ENCODE measurements at regions not wholly inside any gene's neighbourhood (a gene's known extent, or its start where the extent isn't known, plus 50 kb on each side); places are given as distances from the start of the nearest gene placed in this dataset.

DNA sequence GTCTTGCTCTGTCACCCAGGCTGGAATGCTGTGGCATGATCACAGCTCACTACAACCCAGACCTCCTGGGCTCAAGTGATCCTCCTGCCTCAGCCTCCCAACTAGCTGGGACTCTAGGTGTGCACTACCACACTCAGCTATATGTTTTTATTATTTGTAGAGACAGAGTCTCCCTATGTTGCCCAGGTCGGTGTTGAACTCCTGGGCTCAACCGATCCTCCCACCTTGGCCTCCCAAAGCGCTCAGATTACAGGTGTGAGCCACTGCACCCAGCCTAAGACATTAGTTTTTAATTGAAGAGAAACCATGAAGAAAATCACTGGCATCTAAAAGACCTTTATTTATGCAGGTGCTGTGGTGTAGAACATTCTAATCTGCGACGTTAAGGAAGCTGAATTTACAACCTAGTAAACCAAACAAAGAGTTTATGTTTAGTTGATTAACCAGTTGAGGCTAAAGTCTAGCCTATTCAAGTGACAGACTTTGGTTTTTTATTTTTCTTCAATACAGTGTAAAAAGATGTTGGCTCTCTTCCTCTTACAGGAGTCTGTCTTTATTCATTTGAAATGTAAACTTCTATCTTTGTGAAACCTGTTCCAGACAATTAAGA lies 52.5 kb upstream of the NBL1 start:
- no peak for DNase-seq (ENCODE audit: low read depth in 2 of 2)
- H3K4me3 ChIP-seq (replicated peaks in 1 of 2; ENCODE audit: low read depth in 2 of 2, low read length in 2 of 2): no peak overlapping the region
- TF ChIP-seq, protein P1, sequence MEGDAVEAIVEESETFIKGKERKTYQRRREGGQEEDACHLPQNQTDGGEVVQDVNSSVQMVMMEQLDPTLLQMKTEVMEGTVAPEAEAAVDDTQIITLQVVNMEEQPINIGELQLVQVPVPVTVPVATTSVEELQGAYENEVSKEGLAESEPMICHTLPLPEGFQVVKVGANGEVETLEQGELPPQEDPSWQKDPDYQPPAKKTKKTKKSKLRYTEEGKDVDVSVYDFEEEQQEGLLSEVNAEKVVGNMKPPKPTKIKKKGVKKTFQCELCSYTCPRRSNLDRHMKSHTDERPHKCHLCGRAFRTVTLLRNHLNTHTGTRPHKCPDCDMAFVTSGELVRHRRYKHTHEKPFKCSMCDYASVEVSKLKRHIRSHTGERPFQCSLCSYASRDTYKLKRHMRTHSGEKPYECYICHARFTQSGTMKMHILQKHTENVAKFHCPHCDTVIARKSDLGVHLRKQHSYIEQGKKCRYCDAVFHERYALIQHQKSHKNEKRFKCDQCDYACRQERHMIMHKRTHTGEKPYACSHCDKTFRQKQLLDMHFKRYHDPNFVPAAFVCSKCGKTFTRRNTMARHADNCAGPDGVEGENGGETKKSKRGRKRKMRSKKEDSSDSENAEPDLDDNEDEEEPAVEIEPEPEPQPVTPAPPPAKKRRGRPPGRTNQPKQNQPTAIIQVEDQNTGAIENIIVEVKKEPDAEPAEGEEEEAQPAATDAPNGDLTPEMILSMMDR (IDR thresholded peaks at IDR 0.05; ENCODE audit: low read depth, low read length): no peak

DNA sequence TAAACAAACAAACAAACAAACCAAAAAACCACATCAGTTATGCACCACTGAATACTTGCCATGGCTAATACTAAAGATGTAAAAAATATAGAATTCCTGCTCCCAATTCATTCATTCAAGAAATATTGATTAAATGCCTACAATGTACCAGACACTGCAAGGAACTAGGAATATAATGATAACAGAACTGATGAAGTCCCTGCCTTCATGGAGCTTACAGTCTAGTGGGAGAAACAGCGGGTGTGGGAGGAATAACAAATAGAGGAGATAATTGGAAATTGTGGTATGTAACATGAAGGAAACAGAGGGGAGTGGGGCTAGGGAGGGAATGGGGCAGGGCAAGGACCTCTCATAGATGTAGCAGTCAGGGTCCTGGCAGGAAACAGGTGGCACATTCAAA lies 58.6 kb upstream of the NBL1 start:
- DNase-seq (ENCODE audit: low read depth in 2 of 2): no peak
- TF ChIP-seq, protein P1 (IDR thresholded peaks at IDR 0.05; ENCODE audit: low read depth, low read length): no peak

DNA sequence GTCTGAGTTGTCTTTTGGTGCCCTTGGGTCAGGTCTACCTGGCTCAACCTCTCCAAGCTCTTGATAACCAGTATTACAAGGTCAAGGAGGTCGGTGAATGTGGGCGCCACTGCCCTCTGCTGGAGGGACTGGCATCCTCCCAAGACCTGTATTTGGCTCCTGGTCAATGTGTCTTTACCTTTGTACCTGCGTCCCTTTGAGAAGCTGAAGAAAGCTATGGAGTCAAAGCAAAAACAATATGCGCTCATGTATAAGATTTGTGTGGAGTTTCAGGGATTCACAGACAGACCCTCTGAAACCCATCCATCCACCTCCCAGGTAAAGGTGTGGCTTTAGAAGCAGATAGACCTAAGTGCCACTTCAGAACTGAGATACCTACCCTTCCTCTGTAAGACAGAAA lies 61.8 kb upstream of the NBL1 start:
- TF ChIP-seq, protein P1 (IDR thresholded peaks at IDR 0.05; ENCODE audit: low read depth, low read length): peak; percentile 69
- H3K4me3 ChIP-seq (replicated peaks in 1 of 2; ENCODE audit: low read depth in 2 of 2, low read length in 2 of 2): no peak overlapping the region
- peak in 1 of 2 donors; percentile 44 for DNase-seq (ENCODE audit: low read depth in 2 of 2)

More for the DNA sequence above, 58.6 kb upstream of the NBL1 start:
- no peak overlapping the region for H3K4me3 ChIP-seq (replicated peaks in 1 of 2; ENCODE audit: low read depth in 2 of 2, low read length in 2 of 2)

DNA sequence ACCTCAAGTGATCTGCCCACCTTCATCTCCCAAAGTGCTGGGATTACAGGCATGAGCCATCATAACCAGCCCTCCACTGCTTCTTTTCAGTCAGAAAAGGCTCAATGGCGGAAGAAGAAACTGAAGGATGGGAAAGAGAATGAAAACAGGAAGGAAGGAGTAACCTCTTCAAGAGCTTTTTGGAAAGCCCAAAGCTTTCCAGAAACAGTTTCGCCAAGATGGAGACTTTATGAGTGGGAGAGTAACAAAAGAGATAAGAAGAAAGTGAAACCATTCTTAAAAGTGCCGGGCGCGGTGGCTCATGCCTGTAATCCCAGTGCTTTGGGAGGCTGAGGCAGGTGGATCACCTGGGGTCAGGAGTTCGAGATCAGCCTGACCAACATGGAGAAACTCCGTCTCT lies 62.7 kb upstream of the NBL1 start:
- DNase-seq (ENCODE audit: low read depth in 2 of 2): no peak
- TF ChIP-seq, protein P1 (IDR thresholded peaks at IDR 0.05; ENCODE audit: low read depth, low read length): no peak
- no peak overlapping the region for H3K4me3 ChIP-seq (replicated peaks in 1 of 2; ENCODE audit: low read depth in 2 of 2, low read length in 2 of 2)

DNA sequence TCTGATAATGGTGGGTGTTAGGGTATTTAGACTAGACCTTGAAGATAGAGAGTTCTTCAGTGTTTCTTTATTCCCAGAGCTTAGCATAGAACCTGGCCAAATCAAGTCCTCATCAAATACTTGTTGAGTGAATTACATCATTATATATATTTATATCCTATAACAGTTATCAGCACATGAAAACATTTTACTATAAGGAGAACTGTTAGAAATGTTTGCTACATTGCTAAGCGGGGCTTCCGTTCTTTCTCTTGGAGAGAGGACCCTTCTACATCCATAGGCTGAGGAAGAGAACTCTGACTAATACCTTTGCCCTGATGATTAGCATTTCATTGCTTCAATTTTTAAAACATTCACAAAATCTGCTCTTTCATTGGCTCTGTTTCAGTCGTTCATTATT lies 66.5 kb upstream of the NBL1 start:
- DNase-seq (ENCODE audit: low read depth in 2 of 2): no peak
- TF ChIP-seq, protein P1 (IDR thresholded peaks at IDR 0.05; ENCODE audit: low read depth, low read length): no peak
- no peak overlapping the region for H3K4me3 ChIP-seq (replicated peaks in 1 of 2; ENCODE audit: low read depth in 2 of 2, low read length in 2 of 2)

DNA sequence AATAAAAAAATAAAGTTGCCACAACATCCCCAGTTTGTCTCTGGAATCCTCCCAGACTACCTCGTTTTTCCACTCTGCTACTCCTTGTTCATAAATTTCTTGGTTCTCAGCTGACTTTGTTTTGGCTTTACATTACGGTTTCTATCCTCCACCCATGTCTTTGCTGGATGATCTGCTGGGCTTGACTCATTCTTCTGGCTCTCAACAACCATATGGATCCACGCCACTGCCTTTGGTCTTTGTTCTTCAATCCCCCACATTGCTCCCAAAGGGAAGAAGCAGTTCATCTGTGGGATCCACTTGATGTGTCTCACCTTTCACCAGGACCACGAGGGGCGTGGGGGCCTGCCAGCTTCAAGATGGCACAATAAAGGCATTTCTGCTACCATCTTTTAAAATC lies 67.1 kb upstream of the NBL1 start:
- no peak overlapping the region for H3K4me3 ChIP-seq (replicated peaks in 1 of 2; ENCODE audit: low read depth in 2 of 2, low read length in 2 of 2)
- TF ChIP-seq, protein P1 (IDR thresholded peaks at IDR 0.05; ENCODE audit: low read depth, low read length): no peak
- peak; percentile 43 to 68 for DNase-seq (ENCODE audit: low read depth in 2 of 2)

DNA sequence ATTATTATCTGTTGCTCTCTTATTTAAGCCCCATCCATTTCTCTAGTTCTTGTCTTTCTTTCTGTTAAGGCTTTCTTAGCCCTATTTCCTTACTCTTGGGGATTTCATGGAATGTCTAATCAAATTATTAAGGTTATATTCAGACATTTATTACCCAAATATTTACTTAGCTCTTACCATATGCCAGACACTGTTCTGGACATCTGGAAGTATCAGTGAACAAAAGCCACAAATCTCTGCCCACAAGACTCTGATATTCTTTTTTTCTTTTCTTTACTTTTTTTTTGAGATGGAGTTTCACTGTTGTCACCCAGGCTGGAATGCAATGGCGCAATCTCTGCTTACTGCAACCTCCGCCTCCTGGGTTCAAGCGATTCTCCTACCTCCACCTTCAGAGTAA lies 74.3 kb upstream of the NBL1 start:
- no peak overlapping the region for H3K4me3 ChIP-seq (replicated peaks in 1 of 2; ENCODE audit: low read depth in 2 of 2, low read length in 2 of 2)
- TF ChIP-seq, protein P1 (IDR thresholded peaks at IDR 0.05; ENCODE audit: low read depth, low read length): no peak
- DNase-seq (ENCODE audit: low read depth in 2 of 2): no peak

All from cardiac fibroblast (primary cell).